ENCODE measurements at regions not wholly inside any gene's neighbourhood (a gene's known extent, or its start where the extent isn't known, plus 50 kb on each side); places are given as distances from the start of the nearest gene placed in this dataset.

DNA sequence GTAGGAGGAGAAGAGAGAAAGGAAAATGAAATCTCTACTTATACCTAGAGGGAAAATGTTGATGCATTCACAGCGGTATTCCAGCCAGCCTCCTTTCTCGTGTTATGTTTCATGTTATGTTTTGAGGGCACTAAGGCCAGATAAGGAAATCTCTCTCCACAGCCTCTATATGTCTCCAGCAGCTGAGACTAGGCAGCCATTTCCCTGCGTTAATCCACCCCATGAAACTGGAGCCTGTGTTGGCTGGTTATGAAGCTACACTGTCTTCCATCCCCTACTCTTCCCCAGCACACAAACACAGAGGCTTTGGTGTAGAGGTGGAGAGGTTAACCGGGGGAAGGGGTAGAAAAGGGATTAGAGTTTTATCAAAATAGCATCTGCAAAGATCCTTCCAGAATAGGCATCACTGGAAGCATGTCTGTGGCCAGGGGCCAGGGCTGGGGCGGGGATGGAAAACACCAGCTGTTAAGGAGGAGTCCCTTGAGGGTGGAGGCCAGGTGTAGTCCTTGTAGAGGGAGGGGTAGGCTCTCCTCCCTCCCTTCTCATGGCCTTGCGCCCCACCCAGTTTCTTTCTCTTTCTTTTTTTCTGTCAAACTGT, 100.9 kb upstream of the TNP1 start:
- Histone ChIP-seq H3K36me3 (ENCODE audit: control insufficient read depth in 2 of 2, extremely low read depth in 1 of 2, insufficient read depth in 2 of 2, low read length in 2 of 2) (no peaks in the 10 kb centered on the region), H3K4me1 (ENCODE audit: control insufficient read depth, extremely low read depth, insufficient read depth, low read length) (no peaks in the 10 kb centered on the region), H3K4me3 (ENCODE audit: control insufficient read depth in 2 of 3, extremely low read depth in 1 of 3, insufficient read depth in 2 of 3, low read depth in 1 of 3, low read length in 3 of 3) (no peak overlapping the region), H3K9me1 (ENCODE audit: control insufficient read depth, extremely low read depth, insufficient read depth, low read length) (no peaks in the 10 kb centered on the region), H3K27me3 (ENCODE audit: control insufficient read depth, extremely low read depth, insufficient read depth, low read length) (no peaks in the 10 kb centered on the region), H3K4me2 (ENCODE audit: control insufficient read depth, extremely low read depth, insufficient read depth, low read depth, low read length) (no peak overlapping the region), H3K9me3 (ENCODE audit: control insufficient read depth, low read depth, low read length) (no peaks in the 10 kb centered on the region), H3K79me2 (ENCODE audit: control insufficient read depth, insufficient read depth, low read length) (no peaks in the 10 kb centered on the region), H3K9ac (ENCODE audit: control insufficient read depth, extremely low read depth, insufficient read depth, low read length) (no peak overlapping the region), H3K27ac (ENCODE audit: control insufficient read depth, insufficient read depth, low read length) (no peak overlapping the region), H2AFZ (ENCODE audit: control insufficient read depth, low read length) (no peak overlapping the region), H4K20me1 (ENCODE audit: control insufficient read depth, extremely low read depth, insufficient read depth, low read length) (no peaks in the 10 kb centered on the region)
- dilution Hi-C loops (cut with MboI; ENCODE audit: extremely low pct_ligation_motif_present, low sequenced_read_pairs) = no loop called here
- FAIRE-seq (no peak), DNase-seq (ENCODE audit: low read depth, low spot score) (no peak)
- no peak for TF ChIP-seq CTCF (optimal IDR thresholded peaks at IDR 0.05 in 1 of 3, IDR thresholded peaks at IDR 0.05 in 1 of 3, conservative IDR thresholded peaks at IDR 0.05 in 1 of 3; ENCODE audit: extremely low read depth in 1 of 3, insufficient read depth in 2 of 3, low read length in 3 of 3)
- no peak for TF ChIP-seq EZH2 (IDR thresholded peaks at IDR 0.05; ENCODE audit: low read length)

- no peak for DNase-seq (ENCODE audit: low read depth, low spot score)
- Histone ChIP-seq H3K9me3 (ENCODE audit: control insufficient read depth, low read depth, low read length) (no peaks in the 10 kb centered on the region), H4K20me1 (ENCODE audit: control insufficient read depth, extremely low read depth, insufficient read depth, low read length) (no peaks in the 10 kb centered on the region), H3K27ac (ENCODE audit: control insufficient read depth, insufficient read depth, low read length) (no peak overlapping the region), H3K27me3 (ENCODE audit: control insufficient read depth, extremely low read depth, insufficient read depth, low read length) (no peaks in the 10 kb centered on the region), H2AFZ (ENCODE audit: control insufficient read depth, low read length) (no peak overlapping the region), H3K4me2 (ENCODE audit: control insufficient read depth, extremely low read depth, insufficient read depth, low read depth, low read length) (no peak overlapping the region), H3K9me1 (ENCODE audit: control insufficient read depth, extremely low read depth, insufficient read depth, low read length) (no peaks in the 10 kb centered on the region), H3K79me2 (ENCODE audit: control insufficient read depth, insufficient read depth, low read length) (no peaks in the 10 kb centered on the region), H3K4me1 (ENCODE audit: control insufficient read depth, extremely low read depth, insufficient read depth, low read length) (no peaks in the 10 kb centered on the region), H3K4me3 (ENCODE audit: control insufficient read depth in 2 of 3, extremely low read depth in 1 of 3, insufficient read depth in 2 of 3, low read depth in 1 of 3, low read length in 3 of 3) (no peak overlapping the region), H3K9ac (ENCODE audit: control insufficient read depth, extremely low read depth, insufficient read depth, low read length) (no peak overlapping the region), H3K36me3 (ENCODE audit: control insufficient read depth in 2 of 2, extremely low read depth in 1 of 2, insufficient read depth in 2 of 2, low read length in 2 of 2) (no peaks in the 10 kb centered on the region)
- dilution Hi-C loops (cut with MboI; ENCODE audit: extremely low pct_ligation_motif_present, low sequenced_read_pairs) = no loop called here
- TF ChIP-seq EZH2 (IDR thresholded peaks at IDR 0.05; ENCODE audit: low read length) = no peak
- no peak for TF ChIP-seq CTCF (optimal IDR thresholded peaks at IDR 0.05 in 1 of 3, IDR thresholded peaks at IDR 0.05 in 1 of 3, conservative IDR thresholded peaks at IDR 0.05 in 1 of 3; ENCODE audit: extremely low read depth in 1 of 3, insufficient read depth in 2 of 3, low read length in 3 of 3)
- no peak for FAIRE-seq
Measured at GRCh38 chr2:216959433-216959832, 99.6 kb upstream of the TNP1 start.

All from keratinocyte (primary cell).